ENCODE measurements at regions not wholly inside any gene's neighbourhood (a gene's known extent, or its start where the extent isn't known, plus 50 kb on each side); places are given as distances from the start of the nearest gene placed in this dataset.

- DNase-seq = no peak
Observed at GRCh38 chr2:22812065-22812680, 572.8 kb upstream of the KLHL29 start.

- DNase-seq = no peak
Observed at GRCh38 chr2:22817197-22817596, 567.8 kb upstream of the KLHL29 start.

GRCh38 chr2:22821458-22821857 is 563.5 kb upstream of the KLHL29 start:
- no peak for DNase-seq

GRCh38 chr2:22822835-22823234 is 562.1 kb upstream of the KLHL29 start:
- no peak for DNase-seq

- no peak for DNase-seq
Observed at GRCh38 chr2:22824618-22825017, 560.4 kb upstream of the KLHL29 start.

- no peak for DNase-seq
Observed at GRCh38 chr2:22826703-22827102, 558.3 kb upstream of the KLHL29 start.

GRCh38 chr2:22829791-22830190 is 555.2 kb upstream of the KLHL29 start:
- DNase-seq = no peak

- DNase-seq = no peak
Observed at GRCh38 chr2:22832196-22832595, 552.8 kb upstream of the KLHL29 start.

- no peak for DNase-seq
Observed at GRCh38 chr2:22838461-22838860, 546.5 kb upstream of the KLHL29 start.

GRCh38 chr2:22842205-22842869 is 542.6 kb upstream of the KLHL29 start:
- no peak for DNase-seq

GRCh38 chr2:22843919-22844537 is 541.0 kb upstream of the KLHL29 start:
- no peak for DNase-seq

- no peak for DNase-seq
Observed at GRCh38 chr2:22850310-22850709, 534.7 kb upstream of the KLHL29 start.

GRCh38 chr2:22854588-22854987 is 530.4 kb upstream of the KLHL29 start:
- DNase-seq = no peak

GRCh38 chr2:22855081-22855480 is 529.9 kb upstream of the KLHL29 start:
- no peak for DNase-seq

GRCh38 chr2:22855761-22856184 is 529.2 kb upstream of the KLHL29 start:
- DNase-seq = no peak

- no peak for DNase-seq
Observed at GRCh38 chr2:22867973-22868372, 517.0 kb upstream of the KLHL29 start.

GRCh38 chr2:22878121-22878520 is 506.9 kb upstream of the KLHL29 start:
- DNase-seq = no peak

GRCh38 chr2:22879009-22879863 is 505.7 kb upstream of the KLHL29 start:
- DNase-seq = no peak

GRCh38 chr2:22880161-22880560 is 504.8 kb upstream of the KLHL29 start:
- no peak for DNase-seq

GRCh38 chr2:22882011-22882410 is 503.0 kb upstream of the KLHL29 start:
- DNase-seq = no peak

GRCh38 chr2:22882643-22883042 is 502.3 kb upstream of the KLHL29 start:
- DNase-seq = no peak

- DNase-seq = no peak
Observed at GRCh38 chr2:22883054-22883453, 501.9 kb upstream of the KLHL29 start.

- no peak for DNase-seq
Observed at GRCh38 chr2:22885245-22885644, 499.7 kb upstream of the KLHL29 start.

GRCh38 chr2:22887426-22887825 is 497.6 kb upstream of the KLHL29 start:
- DNase-seq = no peak
